BLaER1 (cell line): ENCODE measurements at regions not wholly inside any gene's neighbourhood (a gene's known extent, or its start where the extent isn't known, plus 50 kb on each side); places are given as distances from the start of the nearest gene placed in this dataset.

Source experiments
- H3K27ac ChIP-seq: shearing (Covaris generic); formaldehyde crosslinking; 2 replicates; pipeline ENCODE4 v1.8.1; 2022
- H3K27me3 ChIP-seq: shearing (Covaris generic); formaldehyde crosslinking; 2 replicates; pipeline ENCODE4 v1.8.1; 2022
- H3K36me3 ChIP-seq: shearing (Covaris generic); formaldehyde crosslinking; 2 replicates; pipeline ENCODE4 v1.8.1; 2022
- H3K4me1 ChIP-seq: shearing (Covaris generic); formaldehyde crosslinking; 2 replicates; pipeline ENCODE4 v1.8.1; 2022
- H3K4me2 ChIP-seq: shearing (Covaris generic); formaldehyde crosslinking; 2 replicates; pipeline ENCODE4 v1.8.1; 2022
- H3K4me3 ChIP-seq: shearing (Covaris generic); formaldehyde crosslinking; 2 replicates; pipeline ENCODE4 v1.8.1; 2022
- H3K9ac ChIP-seq: shearing (Covaris generic); formaldehyde crosslinking; 2 replicates; pipeline ENCODE4 v1.8.1; 2022
- H3K9me3 ChIP-seq: shearing (Covaris generic); formaldehyde crosslinking; 2 replicates; pipeline ENCODE4 v1.8.1; 2022
- H4K20me1 ChIP-seq: shearing (Covaris generic); formaldehyde crosslinking; 2 replicates; pipeline ENCODE4 v1.8.1; 2022
- Cebpa-rat ChIP-seq: shearing (Covaris generic); IDR thresholded peaks from 2 replicates; pipeline ENCODE4 v1.8.1; 2022

- no peaks in the 10 kb centered on the region for H4K20me1 ChIP-seq
- H3K27me3 ChIP-seq = no peaks in the 10 kb centered on the region
- peak overlapping the region; percentile 17; the same call in 1 of the 2 replicates for H3K4me2 ChIP-seq
- H3K4me3 ChIP-seq = no peak overlapping the region
- no peak for TF ChIP-seq Cebpa-rat
- peaks cover 9% of the 10 kb centered on the region for H3K4me1 ChIP-seq
- H3K27ac ChIP-seq = no peak overlapping the region
- no peak overlapping the region for H3K9ac ChIP-seq
- H3K36me3 ChIP-seq = no peaks in the 10 kb centered on the region
- H3K9me3 ChIP-seq = no peaks in the 10 kb centered on the region
These were observed 276.6 kb downstream of the CHRM3 start for GRCh38 chr1:239662950-239663349.

GRCh38 chr1:239672256-239672655, 285.9 kb downstream of the CHRM3 start:
- no peak for TF ChIP-seq Cebpa-rat
- Histone ChIP-seq H3K4me3 (no peak overlapping the region), H3K4me1 (no peaks in the 10 kb centered on the region), H3K27ac (no peak overlapping the region), H3K36me3 (no peaks in the 10 kb centered on the region), H3K9me3 (no peaks in the 10 kb centered on the region), H3K27me3 (no peaks in the 10 kb centered on the region), H3K4me2 (no peak overlapping the region), H4K20me1 (no peaks in the 10 kb centered on the region), H3K9ac (no peak overlapping the region)

- Histone ChIP-seq H4K20me1 (no peaks in the 10 kb centered on the region), H3K36me3 (no peaks in the 10 kb centered on the region), H3K4me3 (no peak overlapping the region), H3K27ac (no peak overlapping the region), H3K27me3 (no peaks in the 10 kb centered on the region), H3K4me1 (no peaks in the 10 kb centered on the region), H3K4me2 (no peak overlapping the region), H3K9ac (no peak overlapping the region), H3K9me3 (no peaks in the 10 kb centered on the region)
- no peak for TF ChIP-seq Cebpa-rat
These were observed 289.4 kb downstream of the CHRM3 start for GRCh38 chr1:239675735-239676134.

DNA sequence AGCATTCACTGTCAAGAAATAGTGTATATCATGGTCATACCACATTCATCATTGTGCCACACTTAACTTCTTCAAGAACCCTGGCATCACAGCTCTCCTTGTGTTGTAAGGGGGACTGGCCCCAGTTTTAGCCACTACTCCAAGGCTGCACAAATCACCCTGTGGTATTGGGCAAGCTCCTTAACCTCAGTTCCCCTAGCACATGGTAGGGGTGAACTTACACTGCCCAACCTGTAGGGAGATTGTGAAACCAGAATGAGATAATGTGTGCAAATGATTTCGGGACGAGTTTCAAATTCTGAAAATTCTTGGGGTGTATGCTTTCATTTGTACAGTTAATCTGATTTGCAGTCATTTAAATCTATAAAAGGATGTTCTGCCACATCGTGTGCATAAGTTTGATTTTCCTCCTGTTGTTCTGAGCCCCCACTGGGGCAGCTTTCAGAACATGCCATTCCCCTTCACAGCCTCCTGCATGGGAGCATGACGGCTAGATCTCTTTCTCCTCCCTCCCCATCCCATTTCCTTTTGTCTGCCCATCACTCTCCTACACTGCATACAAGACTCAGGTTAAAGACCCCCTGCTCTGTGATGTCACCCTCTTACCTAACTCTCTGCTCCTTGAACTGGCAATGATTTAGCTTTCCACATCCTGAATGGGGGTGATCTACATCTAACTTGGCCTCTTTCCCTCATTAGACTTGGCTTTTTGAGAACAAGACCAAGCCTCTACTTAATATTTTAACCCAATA, 290.3 kb downstream of the CHRM3 start:
- Histone ChIP-seq H3K9ac (no peak overlapping the region), H3K4me1 (no peaks in the 10 kb centered on the region), H3K4me2 (no peak overlapping the region), H3K4me3 (no peak overlapping the region), H4K20me1 (no peaks in the 10 kb centered on the region), H3K36me3 (no peaks in the 10 kb centered on the region), H3K9me3 (no peaks in the 10 kb centered on the region), H3K27ac (no peak overlapping the region), H3K27me3 (no peaks in the 10 kb centered on the region)
- no peak for TF ChIP-seq Cebpa-rat

GRCh38 chr1:239677362-239677761, 291.0 kb downstream of the CHRM3 start:
- no peaks in the 10 kb centered on the region for H3K9me3 ChIP-seq

GRCh38 chr1:239678181-239678580, 291.8 kb downstream of the CHRM3 start:
- Histone ChIP-seq H3K27ac (no peak overlapping the region), H3K9ac (no peak overlapping the region), H3K4me1 (no peaks in the 10 kb centered on the region), H3K4me2 (no peak overlapping the region), H4K20me1 (no peaks in the 10 kb centered on the region), H3K27me3 (no peaks in the 10 kb centered on the region), H3K36me3 (no peaks in the 10 kb centered on the region), H3K9me3 (no peaks in the 10 kb centered on the region), H3K4me3 (no peak overlapping the region)
- TF ChIP-seq Cebpa-rat = no peak

More at GRCh38 chr1:239677362-239677761, 291.0 kb downstream of the CHRM3 start:
- H3K36me3 ChIP-seq = no peaks in the 10 kb centered on the region
- no peaks in the 10 kb centered on the region for H4K20me1 ChIP-seq
- H3K9ac ChIP-seq = no peak overlapping the region
- H3K4me2 ChIP-seq = no peak overlapping the region
- TF ChIP-seq Cebpa-rat = no peak
- no peaks in the 10 kb centered on the region for H3K27me3 ChIP-seq
- no peaks in the 10 kb centered on the region for H3K4me1 ChIP-seq
- H3K4me3 ChIP-seq = no peak overlapping the region
- no peak overlapping the region for H3K27ac ChIP-seq

DNA sequence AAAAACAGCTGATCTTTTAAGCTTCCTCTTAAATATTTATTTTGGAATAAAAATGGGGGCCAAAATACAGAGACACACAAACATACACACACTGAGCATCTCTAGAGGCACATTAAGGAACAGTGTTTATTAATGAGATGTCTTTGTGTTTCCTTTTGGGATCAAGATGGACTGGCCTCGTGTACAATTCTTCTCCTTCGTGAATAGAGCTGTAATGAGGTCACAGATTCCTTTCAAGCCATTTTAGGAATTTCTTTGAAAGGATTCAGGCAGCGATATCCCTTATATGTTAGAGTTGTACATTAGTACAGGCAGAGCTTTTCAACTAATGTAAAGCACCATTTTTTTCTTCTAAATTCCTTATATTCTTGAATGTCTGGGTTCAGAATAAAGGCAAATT, 295.7 kb downstream of the CHRM3 start:
- Histone ChIP-seq H3K9me3 (no peaks in the 10 kb centered on the region), H3K27me3 (no peaks in the 10 kb centered on the region), H3K27ac (no peak overlapping the region), H3K4me2 (no peak overlapping the region), H4K20me1 (no peaks in the 10 kb centered on the region), H3K4me3 (no peak overlapping the region), H3K9ac (no peak overlapping the region), H3K4me1 (no peaks in the 10 kb centered on the region), H3K36me3 (no peaks in the 10 kb centered on the region)
- no peak for TF ChIP-seq Cebpa-rat

DNA sequence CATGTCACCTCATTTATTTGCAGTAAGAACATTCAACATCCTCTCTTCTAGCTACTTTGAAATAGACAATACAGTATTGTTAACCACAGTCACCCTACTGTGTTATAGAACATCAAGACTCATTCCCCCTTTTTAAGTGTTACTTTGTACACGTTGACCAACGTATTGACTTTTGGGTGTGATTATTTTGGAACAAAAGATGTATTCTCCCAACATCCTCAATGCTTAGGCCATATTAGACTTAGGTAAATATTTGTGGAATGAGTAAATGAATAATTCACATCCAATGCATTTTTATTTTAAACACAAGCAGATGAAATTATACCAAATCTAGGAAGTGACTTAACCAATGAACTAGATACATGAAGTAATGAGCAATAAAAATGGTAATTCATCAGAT, 296.6 kb downstream of the CHRM3 start:
- no peaks in the 10 kb centered on the region for H3K4me1 ChIP-seq
- no peaks in the 10 kb centered on the region for H3K27me3 ChIP-seq
- no peaks in the 10 kb centered on the region for H4K20me1 ChIP-seq
- no peak for TF ChIP-seq Cebpa-rat
- H3K9me3 ChIP-seq = no peaks in the 10 kb centered on the region
- no peak overlapping the region for H3K4me2 ChIP-seq
- no peaks in the 10 kb centered on the region for H3K36me3 ChIP-seq
- H3K27ac ChIP-seq = no peak overlapping the region
- no peak overlapping the region for H3K9ac ChIP-seq
- no peak overlapping the region for H3K4me3 ChIP-seq

- no peak overlapping the region for H3K27ac ChIP-seq
- no peaks in the 10 kb centered on the region for H4K20me1 ChIP-seq
- no peak for TF ChIP-seq Cebpa-rat
- H3K9ac ChIP-seq = no peak overlapping the region
- no peak overlapping the region for H3K4me2 ChIP-seq
- H3K27me3 ChIP-seq = no peaks in the 10 kb centered on the region
- H3K4me3 ChIP-seq = no peak overlapping the region
- H3K4me1 ChIP-seq = no peaks in the 10 kb centered on the region
- no peaks in the 10 kb centered on the region for H3K36me3 ChIP-seq
- H3K9me3 ChIP-seq = no peaks in the 10 kb centered on the region
These were observed 300.0 kb downstream of the CHRM3 start for GRCh38 chr1:239686386-239686785.

DNA sequence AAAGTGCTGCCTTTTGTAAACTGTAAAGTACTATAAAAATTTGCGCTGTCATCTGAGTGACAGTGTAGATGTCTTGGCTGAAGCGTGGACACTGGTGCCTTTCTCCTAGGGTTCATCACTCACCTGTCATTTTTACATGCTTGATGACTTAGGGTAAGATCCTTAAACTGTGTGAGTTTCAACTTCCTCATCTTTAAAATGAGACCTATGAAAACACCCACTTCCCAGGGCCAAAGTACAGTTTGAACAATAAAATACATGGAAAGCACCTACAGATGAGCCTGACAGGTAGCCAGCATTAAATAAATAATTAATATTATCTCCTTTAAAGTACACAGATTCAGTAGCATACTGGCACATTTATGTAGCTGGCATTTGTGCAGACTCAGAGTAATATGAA, 309.9 kb downstream of the CHRM3 start:
- no peaks in the 10 kb centered on the region for H4K20me1 ChIP-seq
- H3K4me2 ChIP-seq = no peak overlapping the region
- TF ChIP-seq Cebpa-rat = no peak
- H3K9me3 ChIP-seq = no peaks in the 10 kb centered on the region
- no peaks in the 10 kb centered on the region for H3K27me3 ChIP-seq
- H3K4me3 ChIP-seq = no peak overlapping the region
- no peaks in the 10 kb centered on the region for H3K36me3 ChIP-seq
- H3K4me1 ChIP-seq = no peaks in the 10 kb centered on the region
- no peak overlapping the region for H3K27ac ChIP-seq
- no peak overlapping the region for H3K9ac ChIP-seq

GRCh38 chr1:239700667-239701066, 314.3 kb downstream of the CHRM3 start:
- H3K4me1 ChIP-seq = no peaks in the 10 kb centered on the region
- H3K4me3 ChIP-seq = no peak overlapping the region
- H3K27ac ChIP-seq = no peak overlapping the region
- no peaks in the 10 kb centered on the region for H3K9me3 ChIP-seq
- H3K4me2 ChIP-seq = no peak overlapping the region
- H3K9ac ChIP-seq = no peak overlapping the region
- no peaks in the 10 kb centered on the region for H3K27me3 ChIP-seq
- TF ChIP-seq Cebpa-rat = no peak
- H3K36me3 ChIP-seq = no peaks in the 10 kb centered on the region
- no peaks in the 10 kb centered on the region for H4K20me1 ChIP-seq
